Lung (tissue), 11 donors: ENCODE measurements at regions not wholly inside any gene's neighbourhood (a gene's known extent, or its start where the extent isn't known, plus 50 kb on each side); places are given as distances from the start of the nearest gene placed in this dataset.

ENCODE experiments used
- ATAC-seq: fragments of 200-7000 bp; cut with Tn5 transposase; one replicate; pipeline ENCODE4 v1.9.1; 2020; ENCODE audit warnings: moderate number of reproducible peaks; ENCODE audit not compliant: insufficient read depth, low FRiP score
- DNase-seq, 3 donors: peaks; one replicate each; pipeline ENCODE4 v3.0.0-alpha.2; 2013 to 2017
- H3K27ac ChIP-seq, 2 donors: one replicate each; pipeline ENCODE4 v1.5.1; 2013; ENCODE audit warnings: mild to moderate bottlenecking in 2 of 2, moderate library complexity in 2 of 2, control low read depth in 1 of 2, inconsistent platforms in 1 of 2, low read depth in 1 of 2, low read length in 1 of 2
- H3K27me3 ChIP-seq, 3 donors: one replicate each; pipeline ENCODE4 v1.5.1; 2013; ENCODE audit warnings: low read length in 2 of 3; ENCODE audit not compliant: control insufficient read depth in 3 of 3, insufficient read depth in 3 of 3
- H3K36me3 ChIP-seq, 4 donors: one replicate each; pipeline ENCODE4 v1.5.1; 2013; ENCODE audit warnings: low read length in 4 of 4, mild to moderate bottlenecking in 1 of 4, moderate library complexity in 1 of 4; ENCODE audit not compliant: control insufficient read depth in 4 of 4, insufficient read depth in 4 of 4
- H3K4me1 ChIP-seq, 5 donors: one replicate each; pipeline ENCODE4 v1.5.1; 2013; ENCODE audit warnings: low read length in 5 of 5, mild to moderate bottlenecking in 2 of 5, moderate library complexity in 1 of 5; ENCODE audit not compliant: control insufficient read depth in 5 of 5, insufficient read depth in 5 of 5
- H3K4me3 ChIP-seq: one replicate; pipeline ENCODE4 v1.5.1; 2013; ENCODE audit warnings: mild to moderate bottlenecking, control low read depth, moderate library complexity
- H3K9ac ChIP-seq, 2 donors: one replicate each; pipeline ENCODE4 v1.5.1; 2013; ENCODE audit warnings: low read length in 2 of 2, control low read depth in 1 of 2; ENCODE audit not compliant: insufficient read depth in 1 of 2
- H3K9me3 ChIP-seq, 4 donors: one replicate each; pipeline ENCODE4 v1.5.1; 2013; ENCODE audit warnings: low read length in 3 of 4, mild to moderate bottlenecking in 1 of 4, moderate library complexity in 1 of 4; ENCODE audit not compliant: control insufficient read depth in 4 of 4, insufficient read depth in 3 of 4
- WGBS, 2 donors: extraction: QIAGEN DNeasy Blood & Tissue Kit; methylation state at CpG; one replicate each; pipeline ENCODE4 v1.1.7; 2013; 5-methylcytosine and 5-hydroxymethylcytosine counted together
- TF ChIP-seq, protein P1 (sequence below): IDR thresholded peaks from 2 replicates; pipeline ENCODE4 v1.5.1; 2012; ENCODE audit warnings: mild to moderate bottlenecking; ENCODE audit errors: control extremely low read depth, extremely low read depth
- donor health status: control.
- donor health status: control.
- donor health status: Bipolar disorder and iron deficiency.
- donor health status: healthy.
- donor health status: DM: yes; HTN: yes; CAD: no.

DNA sequence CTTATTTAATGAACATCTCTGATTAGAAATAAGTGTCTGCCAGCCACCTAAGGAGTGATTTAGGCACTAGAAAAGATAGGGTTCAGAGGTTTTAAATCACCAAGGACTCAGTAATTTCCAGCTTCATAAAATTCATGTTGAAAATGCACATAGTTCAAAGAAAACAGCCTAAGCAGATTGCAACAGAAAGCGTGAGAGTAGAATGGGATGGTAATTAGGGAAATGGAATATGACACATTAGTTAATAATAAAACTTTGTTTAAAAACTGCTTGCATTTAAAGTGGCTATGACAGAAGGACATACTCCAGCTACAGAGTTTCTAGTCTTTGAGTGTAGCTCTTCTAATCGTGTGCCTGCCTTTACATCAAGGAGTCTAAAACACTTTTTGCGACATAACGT lies 490.8 kb downstream of the TLE4 start:
- peaks cover 0 to 8% (median 0%) of the 10 kb centered on the region in 4 donors for H3K9me3 ChIP-seq

DNA sequence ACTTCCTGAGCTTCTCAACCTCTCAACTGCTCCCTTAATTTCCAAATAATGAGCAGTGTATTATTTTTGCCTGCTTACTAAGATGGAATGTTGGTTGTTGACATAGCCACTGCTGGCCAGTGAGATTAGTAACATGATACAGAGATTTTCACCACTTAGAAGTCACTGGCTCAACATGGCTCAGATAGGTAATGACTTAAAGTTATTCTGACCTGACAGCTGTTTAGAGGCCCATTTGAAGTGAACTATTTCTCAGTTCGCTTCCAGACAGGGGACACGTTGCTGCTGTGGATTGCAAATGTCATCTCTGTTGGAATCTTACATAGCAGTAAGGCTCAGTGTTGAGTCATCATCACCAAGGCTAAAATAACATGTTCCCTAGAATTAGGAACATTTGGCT lies 490.2 kb downstream of the TLE4 start:
- no peak overlapping the region for H3K4me3 ChIP-seq
- peaks cover 0 to 1% (median 0%) of the 10 kb centered on the region in 5 donors for H3K4me1 ChIP-seq
- peaks cover 0 to 10% (median 5%) of the 10 kb centered on the region in 3 donors for H3K27me3 ChIP-seq
- H3K36me3 ChIP-seq, result no peaks in the 10 kb centered on the region
- H3K9me3 ChIP-seq, result peaks cover 0 to 8% (median 0%) of the 10 kb centered on the region in 4 donors
- TF ChIP-seq, protein P1, sequence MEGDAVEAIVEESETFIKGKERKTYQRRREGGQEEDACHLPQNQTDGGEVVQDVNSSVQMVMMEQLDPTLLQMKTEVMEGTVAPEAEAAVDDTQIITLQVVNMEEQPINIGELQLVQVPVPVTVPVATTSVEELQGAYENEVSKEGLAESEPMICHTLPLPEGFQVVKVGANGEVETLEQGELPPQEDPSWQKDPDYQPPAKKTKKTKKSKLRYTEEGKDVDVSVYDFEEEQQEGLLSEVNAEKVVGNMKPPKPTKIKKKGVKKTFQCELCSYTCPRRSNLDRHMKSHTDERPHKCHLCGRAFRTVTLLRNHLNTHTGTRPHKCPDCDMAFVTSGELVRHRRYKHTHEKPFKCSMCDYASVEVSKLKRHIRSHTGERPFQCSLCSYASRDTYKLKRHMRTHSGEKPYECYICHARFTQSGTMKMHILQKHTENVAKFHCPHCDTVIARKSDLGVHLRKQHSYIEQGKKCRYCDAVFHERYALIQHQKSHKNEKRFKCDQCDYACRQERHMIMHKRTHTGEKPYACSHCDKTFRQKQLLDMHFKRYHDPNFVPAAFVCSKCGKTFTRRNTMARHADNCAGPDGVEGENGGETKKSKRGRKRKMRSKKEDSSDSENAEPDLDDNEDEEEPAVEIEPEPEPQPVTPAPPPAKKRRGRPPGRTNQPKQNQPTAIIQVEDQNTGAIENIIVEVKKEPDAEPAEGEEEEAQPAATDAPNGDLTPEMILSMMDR, result no peak
- no peak overlapping the region for H3K9ac ChIP-seq
- DNase-seq (peak in 1 of 3 donors; percentile 5), ATAC-seq (no peak)
- H3K27ac ChIP-seq, result no peak overlapping the region
- 65 to 68% methylated on average over 2 of the region's 2 CpGs for WGBS, 2 donors

More for the DNA sequence above, 490.8 kb downstream of the TLE4 start:
- no peak for DNase-seq
- no peak overlapping the region for H3K27ac ChIP-seq
- H3K9ac ChIP-seq, result no peak overlapping the region
- H3K4me1 ChIP-seq, result peaks cover 0 to 5% (median 0%) of the 10 kb centered on the region in 5 donors
- TF ChIP-seq, protein P1, result no peak
- peaks cover 0 to 11% (median 5%) of the 10 kb centered on the region in 3 donors for H3K27me3 ChIP-seq
- 81 to 90% methylated on average over 4 of the region's 4 CpGs for WGBS, 2 donors
- no peaks in the 10 kb centered on the region for H3K36me3 ChIP-seq
- no peak for ATAC-seq
- no peak overlapping the region for H3K4me3 ChIP-seq

DNA sequence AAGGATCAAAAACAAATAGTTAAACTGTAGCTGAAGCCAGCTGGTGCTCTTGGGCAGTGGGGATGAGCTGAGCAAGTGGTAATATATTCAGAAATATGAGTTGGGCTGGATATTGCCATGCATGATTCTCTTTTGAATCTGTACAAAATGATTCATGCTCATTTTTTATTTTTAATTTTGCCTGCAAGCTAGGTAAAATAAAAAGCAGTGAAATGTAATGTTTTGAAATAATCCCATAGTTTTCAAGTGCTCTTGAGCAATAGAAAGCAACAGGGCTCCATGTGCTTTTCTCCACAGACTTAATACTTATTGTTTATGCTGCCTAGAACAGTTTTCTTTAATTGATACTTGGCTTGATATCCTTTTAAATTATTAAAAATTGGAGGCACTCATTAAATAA lies 489.3 kb downstream of the TLE4 start:
- Histone ChIP-seq H3K9me3 (peaks cover 0 to 8% (median 0%) of the 10 kb centered on the region in 4 donors), H3K4me3 (no peak overlapping the region), H3K9ac (no peak overlapping the region), H3K27ac (no peak overlapping the region), H3K27me3 (peaks cover 0 to 3% (median 0%) of the 10 kb centered on the region in 3 donors), H3K36me3 (no peaks in the 10 kb centered on the region), H3K4me1 (no peaks in the 10 kb centered on the region)
- TF ChIP-seq, protein P1, result no peak
- ATAC-seq (no peak), DNase-seq (no peak)

DNA sequence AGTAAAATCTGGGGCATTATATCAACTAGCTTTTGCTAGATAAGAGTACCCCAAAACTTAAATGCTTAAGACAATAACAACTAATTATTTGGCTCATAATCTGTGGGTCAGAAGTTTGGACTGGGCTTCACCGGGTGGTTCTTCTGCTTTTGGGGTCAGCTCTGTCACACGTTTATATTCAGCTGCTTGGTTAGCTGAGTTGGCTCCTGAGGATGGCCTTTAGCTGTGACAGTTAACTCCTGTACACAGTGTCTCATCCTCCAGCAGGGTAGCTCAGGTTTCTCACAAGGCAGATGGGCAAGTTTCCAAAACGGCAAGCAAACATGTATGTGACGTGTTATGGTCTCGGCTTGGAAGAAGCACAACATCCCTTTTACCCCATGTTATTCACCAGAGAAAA lies 488.2 kb downstream of the TLE4 start:
- H3K9me3 ChIP-seq, result peaks cover 0 to 8% (median 0%) of the 10 kb centered on the region in 4 donors
- H3K27ac ChIP-seq, result no peak overlapping the region
- no peak overlapping the region for H3K4me3 ChIP-seq
- no peak overlapping the region for H3K9ac ChIP-seq
- TF ChIP-seq, protein P1, result no peak
- no peaks in the 10 kb centered on the region for H3K4me1 ChIP-seq
- 95% methylated on average over 5 of the region's 5 CpGs for WGBS, 2 donors
- no peak for DNase-seq
- no peak for ATAC-seq
- no peaks in the 10 kb centered on the region for H3K36me3 ChIP-seq
- no peaks in the 10 kb centered on the region for H3K27me3 ChIP-seq
